ENCODE measurements at regions not wholly inside any gene's neighbourhood (a gene's known extent, or its start where the extent isn't known, plus 50 kb on each side); places are given as distances from the start of the nearest gene placed in this dataset.

DNA sequence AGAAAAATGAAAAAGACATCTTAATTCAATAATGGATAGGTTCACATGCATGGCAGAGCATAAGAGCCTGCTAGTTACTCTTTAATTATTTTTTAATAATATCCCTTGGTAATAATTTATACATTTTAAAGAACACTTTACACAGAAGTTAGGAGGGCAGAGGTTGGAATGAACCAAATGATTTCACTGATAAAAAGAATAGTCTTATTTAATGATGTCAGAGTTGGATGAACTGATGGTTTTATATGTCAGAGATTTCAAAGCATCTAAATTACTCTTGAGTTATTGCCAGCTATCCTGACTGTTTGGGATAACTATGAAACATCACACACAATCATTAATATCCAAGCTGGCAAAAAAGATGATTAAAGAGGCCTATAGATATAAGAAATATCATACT, 244.8 kb downstream of the CSNK1G3 start:
- Histone ChIP-seq H3K23me2 (ENCODE audit: insufficient read length, low read depth, low read length, poor library complexity, severe bottlenecking) (no peaks in the 10 kb centered on the region), H3K23ac (ENCODE audit: insufficient read length, low read depth, low read length) (no peak overlapping the region), H3K27me3 (ENCODE audit: insufficient read depth, low read length) (no peaks in the 10 kb centered on the region), H4K20me1 (ENCODE audit: control insufficient read depth, insufficient read depth, insufficient read length) (no peaks in the 10 kb centered on the region), H3K14ac (ENCODE audit: insufficient read depth, low read length) (no peak overlapping the region), H2AK5ac (ENCODE audit: insufficient read length, low read length) (no peak overlapping the region), H4K5ac (ENCODE audit: insufficient read length, low read depth, low read length) (no peak overlapping the region), H3K9ac (ENCODE audit: extremely low read depth, insufficient read length, low read length) (no peak overlapping the region), H3K79me2 (ENCODE audit: insufficient read depth, low read length) (no peaks in the 10 kb centered on the region), H3K56ac (ENCODE audit: insufficient read length, low read depth, low read length) (no peak overlapping the region), H3K4me2 (ENCODE audit: insufficient read depth, insufficient read length, low read length) (no peak overlapping the region), H2BK20ac (ENCODE audit: low read depth, low read length, poor library complexity, severe bottlenecking) (no peak overlapping the region), H3K79me1 (ENCODE audit: insufficient read depth, low read depth, low read length, poor library complexity, severe bottlenecking) (no peaks in the 10 kb centered on the region), H3T11ph (ENCODE audit: low read length) (no peak overlapping the region), H2BK12ac (ENCODE audit: insufficient read length, low read depth, low read length) (no peak overlapping the region), H4K91ac (ENCODE audit: insufficient read length, low read depth, low read length) (no peak overlapping the region), H3K4ac (ENCODE audit: low read depth, low read length) (no peak overlapping the region), H3K4me1 (ENCODE audit: insufficient read depth, low read length) (peaks cover 2% of the 10 kb centered on the region; the same call in 1 of the 2 replicates), H3K9me3 (ENCODE audit: control insufficient read depth, low read depth, low read length) (no peaks in the 10 kb centered on the region), H2BK5ac (ENCODE audit: insufficient read length, low read length) (no peak overlapping the region), H4K8ac (replicated peaks; ENCODE audit: insufficient read length, low read depth, low read length) (no peak overlapping the region), H2BK15ac (ENCODE audit: low read depth, low read length) (no peak overlapping the region), H3K18ac (ENCODE audit: insufficient read length, low read depth, low read length) (no peak overlapping the region), H2BK120ac (ENCODE audit: low read depth, low read length, poor library complexity, severe bottlenecking) (no peak overlapping the region), H3K27ac (ENCODE audit: insufficient read length, low read depth, low read length) (no peak overlapping the region), H2AFZ (ENCODE audit: low read length) (no peak overlapping the region)
- H3K4me1 Mint-ChIP-seq = peaks cover 13 to 18% of the 10 kb centered on the region in 2 experiments
- no peak overlapping the region for H3K27ac Mint-ChIP-seq
- peaks cover 0 to 12% of the 10 kb centered on the region in 2 experiments; a peak in 4 of 5 replicates for H3K9me3 Mint-ChIP-seq
- TF ChIP-seq, protein P1, sequence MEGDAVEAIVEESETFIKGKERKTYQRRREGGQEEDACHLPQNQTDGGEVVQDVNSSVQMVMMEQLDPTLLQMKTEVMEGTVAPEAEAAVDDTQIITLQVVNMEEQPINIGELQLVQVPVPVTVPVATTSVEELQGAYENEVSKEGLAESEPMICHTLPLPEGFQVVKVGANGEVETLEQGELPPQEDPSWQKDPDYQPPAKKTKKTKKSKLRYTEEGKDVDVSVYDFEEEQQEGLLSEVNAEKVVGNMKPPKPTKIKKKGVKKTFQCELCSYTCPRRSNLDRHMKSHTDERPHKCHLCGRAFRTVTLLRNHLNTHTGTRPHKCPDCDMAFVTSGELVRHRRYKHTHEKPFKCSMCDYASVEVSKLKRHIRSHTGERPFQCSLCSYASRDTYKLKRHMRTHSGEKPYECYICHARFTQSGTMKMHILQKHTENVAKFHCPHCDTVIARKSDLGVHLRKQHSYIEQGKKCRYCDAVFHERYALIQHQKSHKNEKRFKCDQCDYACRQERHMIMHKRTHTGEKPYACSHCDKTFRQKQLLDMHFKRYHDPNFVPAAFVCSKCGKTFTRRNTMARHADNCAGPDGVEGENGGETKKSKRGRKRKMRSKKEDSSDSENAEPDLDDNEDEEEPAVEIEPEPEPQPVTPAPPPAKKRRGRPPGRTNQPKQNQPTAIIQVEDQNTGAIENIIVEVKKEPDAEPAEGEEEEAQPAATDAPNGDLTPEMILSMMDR (conservative IDR thresholded peaks at IDR 0.05) = no peak
- H3K27me3 Mint-ChIP-seq (ENCODE audit: low read depth) = no peaks in the 10 kb centered on the region
- no peak for DNase-seq
- H3K4me3 Mint-ChIP-seq = no peak overlapping the region
- H3K36me3 Mint-ChIP-seq (ENCODE audit: insufficient read depth in 1 of 3, low read depth in 3 of 3) = peaks cover 0 to 9% (median 0%) of the 10 kb centered on the region in 3 experiments; a peak in 3 of 7 replicates
